HG03159 (cell line): ENCODE measurements at regions not wholly inside any gene's neighbourhood (a gene's known extent, or its start where the extent isn't known, plus 50 kb on each side); places are given as distances from the start of the nearest gene placed in this dataset.

ENCODE experiments used
- ATAC-seq: cut with Tn5 transposase; IDR thresholded peaks from one replicate; pipeline ENCODE4 v1.9.1; 2021; ENCODE audit warnings: mild to moderate bottlenecking, moderate library complexity; ENCODE audit not compliant: unreplicated experiment

GRCh38 chr5:114237766-114238165, 124.1 kb upstream of the KCNN2 start:
- no peak for ATAC-seq

GRCh38 chr5:114238771-114239313, 123.0 kb upstream of the KCNN2 start:
- ATAC-seq: no peak

- no peak for ATAC-seq
These were observed 118.4 kb upstream of the KCNN2 start for GRCh38 chr5:114243281-114243971.

- ATAC-seq: peak; percentile 88
These were observed 117.9 kb upstream of the KCNN2 start for GRCh38 chr5:114243972-114244317.

DNA sequence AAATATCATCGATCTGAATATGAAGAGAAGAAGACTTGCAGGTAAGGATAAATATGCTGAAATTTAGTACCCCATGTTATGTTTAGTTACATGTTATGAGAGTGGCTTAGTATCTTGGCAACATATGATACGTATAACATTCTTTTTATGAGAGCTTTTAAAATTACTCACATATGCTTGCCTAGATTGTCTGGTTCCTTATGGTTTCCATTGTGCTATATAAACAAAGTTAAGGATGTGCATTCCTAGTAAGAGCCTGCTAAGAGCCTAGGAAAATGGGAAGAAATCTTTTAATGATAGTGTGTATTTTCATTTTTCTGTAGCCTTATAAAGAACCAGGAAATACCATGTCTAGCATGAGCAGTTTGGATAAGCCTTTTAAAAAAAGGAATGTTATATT, 112.0 kb upstream of the KCNN2 start:
- ATAC-seq: no peak

- no peak for ATAC-seq
These were observed 111.3 kb upstream of the KCNN2 start for GRCh38 chr5:114250536-114250935.

- ATAC-seq: no peak
These were observed 109.6 kb upstream of the KCNN2 start for GRCh38 chr5:114252226-114252625.

- ATAC-seq: no peak
These were observed 106.6 kb upstream of the KCNN2 start for GRCh38 chr5:114255260-114255659.

GRCh38 chr5:114261989-114262388, 99.9 kb upstream of the KCNN2 start:
- no peak for ATAC-seq

DNA sequence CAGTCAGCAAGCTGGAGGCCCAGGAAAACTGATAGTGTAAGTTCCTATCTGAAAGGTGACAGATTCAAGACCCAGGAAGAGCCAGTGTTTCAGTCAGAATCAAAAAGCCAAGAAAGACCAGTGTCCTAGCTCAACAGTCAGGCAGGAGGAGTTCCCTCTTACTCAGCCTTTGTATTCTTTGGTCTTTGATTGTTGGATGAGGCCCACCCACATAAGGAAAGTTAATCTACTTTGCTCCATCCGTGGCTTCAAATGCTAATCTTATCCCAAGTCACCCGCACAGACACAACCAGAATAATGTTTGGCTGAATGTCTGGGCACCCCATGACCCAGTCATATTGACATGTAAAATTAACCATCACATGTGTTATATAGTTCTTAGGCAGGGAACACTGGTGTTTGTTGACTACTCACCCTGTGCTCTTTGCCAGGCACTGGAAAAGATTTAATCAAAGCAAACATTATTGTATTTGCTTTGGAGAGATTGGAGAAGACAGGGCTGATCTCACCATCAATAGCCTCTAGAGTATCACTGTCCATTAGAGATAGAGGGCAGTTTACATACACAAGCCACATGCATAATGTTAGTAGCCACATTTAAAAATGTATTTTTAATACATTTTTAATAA, 96.3 kb upstream of the KCNN2 start:
- no peak for ATAC-seq

- ATAC-seq: no peak
These were observed 95.5 kb upstream of the KCNN2 start for GRCh38 chr5:114266374-114266773.

DNA sequence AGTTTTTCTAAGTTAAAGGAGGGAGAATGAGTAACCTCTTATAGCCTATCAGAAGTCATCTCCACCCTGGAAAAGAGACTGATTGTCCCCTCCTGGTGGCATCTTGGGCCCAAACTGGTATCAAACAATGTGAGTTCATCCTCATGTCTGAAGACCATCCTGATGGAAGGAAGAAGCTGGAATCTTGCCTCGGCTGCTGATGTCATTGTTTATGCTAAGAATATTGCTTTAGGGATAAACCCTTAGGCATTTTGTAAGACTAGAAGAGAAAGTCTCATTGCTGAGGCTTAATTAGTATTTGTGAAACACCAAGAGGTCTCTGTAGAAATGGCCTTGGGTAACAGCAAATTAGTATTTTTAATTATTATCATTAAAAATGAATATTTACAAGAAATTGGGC, 65.7 kb upstream of the KCNN2 start:
- no peak for ATAC-seq

DNA sequence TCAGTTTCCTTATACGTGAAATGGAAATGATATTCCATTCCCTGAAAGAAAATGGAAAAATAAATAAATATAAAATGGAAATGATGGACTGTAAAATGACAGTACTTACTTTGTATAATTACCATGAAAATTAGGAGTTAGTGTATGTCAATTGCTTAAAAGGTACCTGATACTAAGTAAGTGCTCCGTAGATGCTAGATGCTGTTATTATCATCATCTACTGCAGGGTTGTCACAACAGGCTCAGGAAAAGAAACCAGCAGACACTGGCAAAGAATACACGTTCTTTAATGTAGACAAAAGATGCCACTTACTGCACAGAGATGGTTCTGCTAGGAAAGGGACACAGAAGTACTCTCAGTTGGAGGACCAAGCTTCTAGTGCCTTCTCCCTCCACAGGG, 64.0 kb upstream of the KCNN2 start:
- no peak for ATAC-seq

- ATAC-seq: peak; percentile 70
These were observed 56.3 kb upstream of the KCNN2 start for GRCh38 chr5:114305402-114306207.

- ATAC-seq: no peak
These were observed 53.9 kb upstream of the KCNN2 start for GRCh38 chr5:114308017-114308416.

DNA sequence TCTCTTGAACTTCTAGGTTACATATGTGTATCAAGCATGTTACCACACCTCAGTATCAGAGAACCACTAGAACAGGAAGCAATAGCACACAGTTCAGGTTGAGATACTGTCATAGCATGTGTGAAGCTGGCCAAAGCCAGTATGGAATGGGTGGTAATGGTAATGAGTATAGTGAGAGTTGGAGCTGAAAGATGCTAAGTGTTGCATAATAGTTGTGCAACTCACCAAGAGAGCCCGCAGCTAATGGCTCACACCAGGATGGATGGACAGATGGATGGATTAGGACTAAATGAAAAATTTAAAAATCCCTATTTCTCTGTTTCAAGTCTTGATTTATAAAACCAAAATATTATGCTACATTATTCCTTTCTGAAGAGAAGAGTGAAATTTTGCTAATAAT, 53.4 kb upstream of the KCNN2 start:
- ATAC-seq: no peak

DNA sequence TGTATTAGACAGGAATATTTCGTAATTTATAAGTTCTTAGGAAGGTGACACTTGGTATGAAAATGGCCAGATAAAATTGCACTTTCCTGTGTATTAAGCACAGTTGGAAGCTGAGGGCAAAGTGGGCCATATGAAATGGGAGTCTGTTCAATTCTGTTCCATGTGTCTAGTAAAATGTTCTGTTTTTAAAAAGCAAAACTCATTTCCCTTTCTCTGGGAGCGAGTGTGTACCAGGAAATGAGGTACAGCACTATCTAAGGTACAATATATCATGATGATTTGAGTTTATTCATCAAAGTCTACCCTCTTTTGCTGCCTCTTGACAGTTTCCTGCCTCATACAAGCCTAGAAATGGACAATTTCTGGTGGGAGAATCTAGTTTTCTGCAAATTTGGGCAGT, 51.2 kb upstream of the KCNN2 start:
- no peak for ATAC-seq

- no peak for ATAC-seq
These were observed 50.6 kb upstream of the KCNN2 start for GRCh38 chr5:114311281-114311680.

DNA sequence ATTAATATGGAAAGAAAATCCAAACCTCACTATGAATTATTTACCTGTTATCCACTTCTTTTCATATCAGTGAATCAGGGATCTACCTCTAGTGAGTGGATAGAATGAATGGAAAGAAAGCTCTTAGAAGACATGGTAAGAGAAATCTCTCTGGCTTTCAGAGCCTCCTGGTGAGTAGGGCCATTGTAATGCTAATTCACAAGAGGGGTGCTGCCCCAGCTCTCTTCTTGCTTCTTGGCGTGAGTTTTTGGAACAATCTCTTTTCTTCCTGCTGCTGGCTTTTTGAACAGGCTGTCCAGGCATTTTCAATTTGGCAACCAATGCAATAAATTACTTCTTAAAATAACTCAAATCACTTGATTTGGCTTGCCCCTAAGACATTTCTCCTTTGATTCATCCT, 49.9 kb upstream of the KCNN2 start:
- no peak for ATAC-seq
